ENCODE measurements at regions not wholly inside any gene's neighbourhood (a gene's known extent, or its start where the extent isn't known, plus 50 kb on each side); places are given as distances from the start of the nearest gene placed in this dataset.

- no peak for DNase-seq (ENCODE audit: low spot score)
Measured at GRCh38 chr1:189851806-189852367, 625.8 kb downstream of the BRINP3 start.

- DNase-seq (ENCODE audit: low spot score): no peak
Measured at GRCh38 chr1:189859385-189859977, 618.2 kb downstream of the BRINP3 start.

- DNase-seq (ENCODE audit: low spot score): no peak
Measured at GRCh38 chr1:189866606-189867005, 611.1 kb downstream of the BRINP3 start.

GRCh38 chr1:189868021-189868420, 609.6 kb downstream of the BRINP3 start:
- DNase-seq (ENCODE audit: low spot score): no peak

GRCh38 chr1:189874715-189875435, 602.8 kb downstream of the BRINP3 start:
- DNase-seq (ENCODE audit: low spot score): no peak

- no peak for DNase-seq (ENCODE audit: low spot score)
Measured at GRCh38 chr1:189880135-189880534, 597.5 kb downstream of the BRINP3 start.

GRCh38 chr1:189899686-189900425, 577.8 kb downstream of the BRINP3 start:
- DNase-seq (ENCODE audit: low spot score): no peak

- DNase-seq (ENCODE audit: low spot score): no peak
Measured at GRCh38 chr1:189904509-189904908, 573.2 kb downstream of the BRINP3 start.

- no peak for DNase-seq (ENCODE audit: low spot score)
Measured at GRCh38 chr1:189908113-189908512, 569.6 kb downstream of the BRINP3 start.

GRCh38 chr1:189921613-189922012, 556.1 kb downstream of the BRINP3 start:
- no peak for DNase-seq (ENCODE audit: low spot score)

- DNase-seq (ENCODE audit: low spot score): no peak
Measured at GRCh38 chr1:189927641-189928040, 550.0 kb downstream of the BRINP3 start.

GRCh38 chr1:189929501-189930099, 548.1 kb downstream of the BRINP3 start:
- no peak for DNase-seq (ENCODE audit: low spot score)

GRCh38 chr1:189936861-189937260, 540.8 kb downstream of the BRINP3 start:
- no peak for DNase-seq (ENCODE audit: low spot score)

GRCh38 chr1:189939967-189940366, 537.7 kb downstream of the BRINP3 start:
- DNase-seq (ENCODE audit: low spot score): no peak

GRCh38 chr1:189941922-189942321, 535.7 kb downstream of the BRINP3 start:
- no peak for DNase-seq (ENCODE audit: low spot score)

- DNase-seq (ENCODE audit: low spot score): no peak
Measured at GRCh38 chr1:189958756-189959155, 518.9 kb downstream of the BRINP3 start.

- DNase-seq (ENCODE audit: low spot score): no peak
Measured at GRCh38 chr1:189960769-189961168, 516.9 kb downstream of the BRINP3 start.

- peak; percentile 13 for DNase-seq (ENCODE audit: low spot score)
Measured at GRCh38 chr1:189962181-189962580, 515.5 kb downstream of the BRINP3 start.

GRCh38 chr1:189970331-189971230, 507.1 kb downstream of the BRINP3 start:
- no peak for DNase-seq (ENCODE audit: low spot score)

- DNase-seq (ENCODE audit: low spot score): no peak
Measured at GRCh38 chr1:189971656-189972055, 506.0 kb downstream of the BRINP3 start.

GRCh38 chr1:189977184-189977583, 500.5 kb downstream of the BRINP3 start:
- DNase-seq (ENCODE audit: low spot score): no peak
